Right hindlimb (tissue), 1 donor: ENCODE measurements at regions not wholly inside any gene's neighbourhood (a gene's known extent, or its start where the extent isn't known, plus 50 kb on each side); places are given as distances from the start of the nearest gene placed in this dataset.

ENCODE experiments used
- DNase-seq: peaks from one replicate; pipeline ENCODE4 v3.0.0-alpha.2; 2018

GRCh38 chr7:156001496-156002260, 189.4 kb upstream of the SHH start:
- DNase-seq = no peak

GRCh38 chr7:156000601-156001396, 188.5 kb upstream of the SHH start:
- no peak for DNase-seq

- DNase-seq = no peak
Measured at GRCh38 chr7:155999631-156000489, 187.6 kb upstream of the SHH start.

- DNase-seq = no peak
Measured at GRCh38 chr7:155998766-155999630, 186.7 kb upstream of the SHH start.

- no peak for DNase-seq
Measured at GRCh38 chr7:155998328-155998691, 186.0 kb upstream of the SHH start.

- DNase-seq = no peak
Measured at GRCh38 chr7:155997431-155998327, 185.4 kb upstream of the SHH start.

GRCh38 chr7:155996718-155997280, 184.5 kb upstream of the SHH start:
- DNase-seq = no peak

GRCh38 chr7:155995183-155995612, 182.9 kb upstream of the SHH start:
- no peak for DNase-seq

GRCh38 chr7:155994279-155994811, 182.1 kb upstream of the SHH start:
- no peak for DNase-seq

- DNase-seq = no peak
Measured at GRCh38 chr7:155993420-155994278, 181.4 kb upstream of the SHH start.

GRCh38 chr7:155992974-155993373, 180.7 kb upstream of the SHH start:
- no peak for DNase-seq

GRCh38 chr7:155992538-155992937, 180.3 kb upstream of the SHH start:
- DNase-seq = no peak

GRCh38 chr7:155992107-155992506, 179.8 kb upstream of the SHH start:
- DNase-seq = no peak

GRCh38 chr7:155991470-155991869, 179.2 kb upstream of the SHH start:
- no peak for DNase-seq

GRCh38 chr7:155988416-155988815, 176.2 kb upstream of the SHH start:
- DNase-seq = no peak

- no peak for DNase-seq
Measured at GRCh38 chr7:155987681-155988235, 175.5 kb upstream of the SHH start.

GRCh38 chr7:155986497-155987160, 174.4 kb upstream of the SHH start:
- no peak for DNase-seq

- no peak for DNase-seq
Measured at GRCh38 chr7:155985518-155986250, 173.4 kb upstream of the SHH start.
